Activated CD4-positive, alpha-beta T cell treated with anti-CD3 and anti-CD28 coated beads, Interleukin-2, Interleukin-4, amounts not matched to agents 100 ng/mL and 50 ng/mL, durations not matched to agents 16 hours and 8 hours (primary cell): ENCODE measurements at regions not wholly inside any gene's neighbourhood (a gene's known extent, or its start where the extent isn't known, plus 50 kb on each side); places are given as distances from the start of the nearest gene placed in this dataset.

Experiments used
- DNase-seq: peaks from one replicate; pipeline ENCODE4 v3.0.0-alpha.2; 2020; ENCODE audit warnings: low spot score

DNA sequence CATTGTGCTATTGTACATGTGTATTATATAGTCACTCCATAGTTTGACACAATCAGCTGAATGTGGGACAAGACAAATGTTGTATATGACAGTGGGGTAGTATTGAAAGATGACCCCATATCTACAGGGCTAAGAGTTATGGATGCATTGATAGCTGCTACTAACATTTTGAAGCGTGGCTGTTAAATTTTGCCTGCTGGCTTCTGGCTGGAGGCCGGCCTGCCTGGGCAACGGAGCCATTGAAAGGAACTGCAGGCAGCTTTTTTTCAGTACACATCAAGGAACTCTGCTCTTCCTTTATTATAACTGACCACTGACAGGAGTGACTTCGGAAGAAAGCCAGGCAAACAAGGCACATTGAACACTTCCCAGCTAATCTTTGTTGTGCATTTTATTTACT is 76.1 kb upstream of the TMEM33 start:
- DNase-seq: no peak

GRCh38 chr4:41857226-41857641 is 78.0 kb upstream of the TMEM33 start:
- DNase-seq: no peak

DNA sequence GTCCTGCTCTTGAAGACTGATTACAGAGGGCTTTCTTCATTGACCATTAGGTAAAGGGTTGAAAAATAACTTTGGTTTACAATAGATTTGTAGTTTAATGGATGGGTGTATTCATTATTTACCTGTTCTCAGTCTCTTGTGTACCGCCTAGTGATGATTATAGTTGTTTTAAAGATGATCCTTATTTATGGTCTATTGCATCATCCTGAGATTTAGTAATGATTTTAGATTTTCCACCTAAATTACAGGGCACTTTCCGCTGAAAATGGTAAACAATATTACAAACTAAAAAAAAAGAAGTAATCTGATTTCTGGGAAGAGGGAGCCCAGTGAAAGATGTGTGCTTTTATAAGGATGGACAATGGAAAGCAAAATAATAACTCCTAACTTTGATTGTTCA is 78.4 kb upstream of the TMEM33 start:
- DNase-seq: no peak

GRCh38 chr4:41853973-41854372 is 81.3 kb upstream of the TMEM33 start:
- no peak for DNase-seq

- DNase-seq: no peak
Observed at GRCh38 chr4:41852229-41852628, 83.0 kb upstream of the TMEM33 start.

DNA sequence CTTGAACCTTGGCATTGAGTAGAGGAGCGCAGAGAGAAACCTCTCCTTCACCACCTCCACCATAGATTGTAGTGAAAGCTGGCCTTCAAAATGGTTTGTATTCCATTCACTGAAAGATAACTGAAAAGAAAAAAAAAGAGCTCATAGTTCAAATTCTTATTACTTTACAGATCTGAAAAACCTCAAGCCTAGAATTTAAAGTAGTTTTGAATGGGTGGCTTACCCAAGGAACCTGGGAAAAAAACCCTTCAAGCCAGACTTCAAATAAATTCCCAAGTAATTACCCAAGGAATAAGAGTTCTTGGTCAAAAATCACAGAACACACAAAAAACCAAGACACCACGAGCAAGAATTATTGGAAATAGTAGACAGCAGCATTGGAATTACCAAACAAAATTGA is 83.6 kb upstream of the TMEM33 start:
- no peak for DNase-seq

DNA sequence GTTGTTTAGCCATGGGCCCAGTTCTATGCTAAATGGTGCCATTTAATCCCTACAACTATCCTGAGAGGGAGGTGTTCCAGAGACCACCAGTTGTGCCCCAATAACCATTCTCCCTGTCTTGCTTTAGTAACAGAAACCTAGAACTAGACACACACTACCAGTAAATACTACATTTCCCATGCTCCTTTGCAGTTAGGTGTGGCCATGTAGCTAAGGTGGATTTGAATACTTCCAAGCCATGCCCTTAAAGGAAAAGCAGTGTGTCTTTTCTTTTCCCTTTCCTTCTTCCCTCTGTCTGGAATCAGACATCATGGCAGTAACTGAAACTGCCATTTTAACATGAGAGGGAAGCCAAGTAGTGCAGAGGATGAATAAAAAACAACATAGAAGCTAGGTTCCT is 90.9 kb upstream of the TMEM33 start:
- DNase-seq: no peak

- peak; percentile 71 for DNase-seq
Observed at GRCh38 chr4:41839916-41840854, 91.7 kb upstream of the PHOX2B start.

DNA sequence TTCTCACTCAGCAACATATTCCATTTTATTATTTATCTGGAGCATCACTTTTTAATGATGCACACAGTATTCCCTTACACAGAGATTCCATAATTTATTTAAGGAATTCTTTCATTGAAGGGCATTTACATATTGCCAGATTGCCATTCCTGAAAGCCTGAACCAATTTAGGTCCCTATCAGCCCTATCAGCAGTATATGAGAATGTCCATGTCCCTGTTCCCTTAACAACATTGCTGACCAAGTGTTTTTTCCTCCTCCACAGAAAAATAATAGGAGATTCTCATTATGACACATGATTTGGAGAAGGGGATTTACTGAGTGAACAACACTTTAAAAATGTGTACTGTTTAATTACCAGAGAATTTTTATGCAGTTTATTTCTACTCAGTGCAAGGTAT is 90.1 kb upstream of the PHOX2B start:
- DNase-seq: no peak

DNA sequence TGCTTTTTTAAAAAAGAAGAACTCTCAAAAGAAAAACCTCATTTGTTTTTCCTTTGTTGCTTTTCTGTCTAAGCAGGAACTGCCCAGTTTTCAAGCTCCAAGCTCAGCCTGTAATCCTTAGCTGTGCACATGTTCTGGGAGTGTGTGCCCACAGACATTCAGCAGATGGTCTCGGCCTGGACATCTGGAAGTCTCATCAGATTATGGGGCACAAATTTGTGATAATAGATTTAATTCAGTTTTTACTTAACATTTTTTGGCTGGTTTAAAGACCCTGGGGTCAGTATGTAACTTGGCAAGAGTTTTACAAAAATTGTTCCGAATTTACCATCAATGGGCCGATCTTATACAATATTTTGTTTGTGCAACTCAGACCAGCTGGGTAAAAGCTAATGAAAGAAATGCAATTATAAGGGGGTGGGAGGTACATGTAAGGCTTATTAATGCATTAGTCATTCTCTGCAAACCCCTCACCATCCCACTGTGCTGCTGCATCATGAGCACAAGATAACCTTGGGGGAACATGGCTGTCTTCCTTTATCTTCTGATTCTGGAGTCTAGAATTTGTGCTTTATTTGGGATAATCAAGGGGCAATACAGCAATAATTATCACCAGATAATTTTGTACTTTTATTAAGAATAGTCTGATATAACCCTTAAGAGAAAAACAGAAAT is 86.9 kb upstream of the PHOX2B start:
- DNase-seq: no peak

DNA sequence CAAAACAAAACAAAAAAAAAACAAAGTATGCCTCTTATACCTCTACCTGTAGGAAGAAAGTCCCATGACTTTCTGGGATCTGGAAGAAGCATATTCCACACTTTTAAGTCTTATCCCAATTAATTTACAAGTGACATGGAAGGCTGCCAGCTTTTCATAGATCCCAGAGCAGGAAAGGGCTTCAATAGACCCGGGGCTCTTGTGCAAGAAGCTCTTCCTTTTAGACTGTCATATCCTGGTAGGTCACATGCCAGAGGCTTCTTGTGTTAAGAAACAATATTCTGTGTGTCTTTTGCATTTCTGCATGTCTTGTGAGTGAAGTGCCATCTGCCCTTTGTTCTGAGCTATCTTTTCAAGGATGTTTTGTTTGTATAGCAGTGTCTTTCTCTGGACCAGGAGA is 84.4 kb upstream of the PHOX2B start:
- DNase-seq: no peak

DNA sequence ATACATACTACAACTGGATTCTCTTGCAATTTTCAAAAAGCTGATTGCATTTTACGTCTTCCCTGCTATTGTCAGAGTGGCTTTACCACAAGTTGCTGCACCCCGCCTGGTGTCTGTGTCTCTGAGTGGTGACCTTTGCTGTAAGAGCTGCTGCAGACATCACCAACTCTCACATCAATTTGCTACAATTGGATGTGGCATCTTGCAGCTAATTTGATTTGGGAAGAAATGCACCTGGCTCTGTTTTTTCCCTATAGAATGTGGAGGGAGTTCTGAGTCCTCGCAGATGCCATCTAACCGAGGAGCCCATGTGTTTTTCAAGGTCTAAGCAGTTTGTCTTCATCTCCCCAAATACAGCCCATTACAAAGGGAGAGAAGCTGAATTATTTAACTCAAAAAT is 73.8 kb upstream of the PHOX2B start:
- no peak for DNase-seq

- no peak for DNase-seq
Observed at GRCh38 chr4:41820473-41820872, 71.9 kb upstream of the PHOX2B start.

- DNase-seq: no peak
Observed at GRCh38 chr4:41819621-41820020, 71.1 kb upstream of the PHOX2B start.

- no peak for DNase-seq
Observed at GRCh38 chr4:41815473-41815872, 66.9 kb upstream of the PHOX2B start.

- no peak for DNase-seq
Observed at GRCh38 chr4:41814565-41814964, 66.0 kb upstream of the PHOX2B start.

- DNase-seq: no peak
Observed at GRCh38 chr4:41806807-41807206, 58.3 kb upstream of the PHOX2B start.

GRCh38 chr4:41802590-41802989 is 54.1 kb upstream of the PHOX2B start:
- no peak for DNase-seq

- no peak for DNase-seq
Observed at GRCh38 chr4:41799126-41799525, 50.6 kb upstream of the PHOX2B start.
